ENCODE measurements at regions not wholly inside any gene's neighbourhood (a gene's known extent, or its start where the extent isn't known, plus 50 kb on each side); places are given as distances from the start of the nearest gene placed in this dataset.

DNA sequence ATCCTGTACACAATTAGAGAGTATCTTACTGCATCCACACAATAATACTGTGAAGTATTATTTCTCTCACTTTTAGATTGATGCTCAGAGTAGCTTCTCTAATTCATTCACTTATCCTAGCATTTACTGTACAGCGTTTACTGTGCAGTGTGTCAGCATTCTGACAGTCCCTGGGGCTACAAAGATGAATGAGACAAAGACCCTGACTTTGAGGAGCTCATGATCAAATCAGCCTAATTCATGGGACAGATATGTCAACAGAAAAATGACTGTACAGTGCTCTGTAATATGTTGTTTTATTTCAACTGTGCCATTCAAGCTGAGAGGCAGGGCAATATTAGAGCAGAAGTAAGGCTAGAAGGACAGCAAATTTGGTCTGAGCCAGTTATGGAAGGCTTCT lies 152.5 kb downstream of the ZNF648 start:
- TF ChIP-seq NFRKB (IDR thresholded peaks at IDR 0.05) (no peak), FOXA1 (IDR thresholded peaks at IDR 0.05) (no peak), FOXM1 (IDR thresholded peaks at IDR 0.05; ENCODE audit: borderline replicate concordance) (no peak), SUZ12 (IDR thresholded peaks at IDR 0.05) (no peak), BHLHE40 (IDR thresholded peaks at IDR 0.05; ENCODE audit: borderline replicate concordance) (no peak), TARDBP (IDR thresholded peaks at IDR 0.05) (no peak), SP1 (IDR thresholded peaks at IDR 0.05) (no peak), LEF1 (IDR thresholded peaks at IDR 0.05; ENCODE audit: borderline replicate concordance) (no peak), ARNT (IDR thresholded peaks at IDR 0.05) (no peak), ZNF384 (IDR thresholded peaks at IDR 0.05) (no peak), ELF4 (IDR thresholded peaks at IDR 0.05) (no peak)

All from HEK293T (cell line).